Retinal pigment epithelial cell (primary cell): ENCODE measurements at regions not wholly inside any gene's neighbourhood (a gene's known extent, or its start where the extent isn't known, plus 50 kb on each side); places are given as distances from the start of the nearest gene placed in this dataset.
A peak's percentile ranks its signal among the peaks of the same experiment; 100 is the strongest.
"Not testable (repeated sequence)": the region's sequence is repeated elsewhere in the genome, so short reads cannot be mapped to it uniquely, and the experiment has no call there.

Experiments used
- DNase-seq: peaks from one replicate; pipeline ENCODE4 v3.0.0-alpha.2; 2010; ENCODE audit warnings: low read depth
- H3K4me3 ChIP-seq: 2 replicates; pipeline ENCODE4 v1.5.1; 2011; ENCODE audit warnings: mild to moderate bottlenecking, low read length, control low read depth, moderate library complexity
- CTCF ChIP-seq: conservative IDR thresholded peaks from 2 replicates; pipeline ENCODE4 v1.5.1; 2011; ENCODE audit warnings: low read depth, low read length, control low read depth, inconsistent platforms

DNA sequence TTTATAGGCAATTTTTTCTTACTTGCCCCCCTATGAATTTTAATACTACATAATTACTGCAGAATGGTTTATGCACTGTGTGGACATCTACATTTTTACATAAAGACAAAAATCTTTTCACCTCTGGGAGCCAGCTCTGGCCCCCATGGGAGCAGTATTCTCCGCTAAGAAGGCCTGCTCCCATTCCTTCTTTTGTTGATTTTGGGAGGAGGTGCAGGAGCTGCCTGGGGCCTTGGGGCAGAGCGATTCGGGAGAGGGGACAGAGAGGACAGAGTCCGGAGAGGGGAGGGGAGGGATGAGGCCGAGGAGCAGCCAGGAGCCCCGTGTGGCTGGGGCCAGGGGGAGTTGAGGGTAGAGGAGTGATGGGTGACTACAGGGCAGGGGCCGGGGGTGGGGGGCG, 452.0 kb downstream of the PREX1 start:
- H3K4me3 ChIP-seq: no peak overlapping the region
- no peak for TF ChIP-seq CTCF
- no peak for DNase-seq

DNA sequence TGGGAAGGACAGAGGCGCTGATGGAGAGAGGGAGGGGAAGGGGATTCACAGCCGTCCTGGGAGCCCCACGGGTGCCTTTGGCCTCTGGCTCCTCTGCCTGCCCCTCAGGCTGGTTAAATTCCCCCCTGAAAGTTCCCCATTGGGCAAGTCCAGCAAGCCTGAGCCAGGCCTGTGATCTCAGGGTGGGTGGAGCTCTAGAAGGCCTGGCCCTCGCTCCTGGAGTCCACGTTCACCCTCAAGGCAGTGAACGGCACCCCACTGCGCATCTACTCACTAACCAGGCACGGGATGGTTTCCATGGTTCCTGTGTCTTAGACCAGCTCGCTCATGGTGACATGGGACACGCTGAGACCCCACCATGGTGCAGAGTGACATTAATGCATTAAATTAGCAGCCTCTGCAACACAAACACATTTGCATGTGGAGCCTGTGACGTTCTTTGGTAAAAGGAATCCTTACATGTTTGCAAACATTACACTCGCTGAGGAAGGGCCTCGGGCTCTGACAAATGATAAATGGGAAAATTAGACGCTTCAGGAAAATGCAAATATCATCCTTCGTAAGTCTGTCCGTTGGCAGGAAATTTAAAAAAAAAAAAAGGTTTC, 452.7 kb downstream of the PREX1 start:
- DNase-seq: no peak
- no peak for TF ChIP-seq CTCF
- no peak overlapping the region for H3K4me3 ChIP-seq

DNA sequence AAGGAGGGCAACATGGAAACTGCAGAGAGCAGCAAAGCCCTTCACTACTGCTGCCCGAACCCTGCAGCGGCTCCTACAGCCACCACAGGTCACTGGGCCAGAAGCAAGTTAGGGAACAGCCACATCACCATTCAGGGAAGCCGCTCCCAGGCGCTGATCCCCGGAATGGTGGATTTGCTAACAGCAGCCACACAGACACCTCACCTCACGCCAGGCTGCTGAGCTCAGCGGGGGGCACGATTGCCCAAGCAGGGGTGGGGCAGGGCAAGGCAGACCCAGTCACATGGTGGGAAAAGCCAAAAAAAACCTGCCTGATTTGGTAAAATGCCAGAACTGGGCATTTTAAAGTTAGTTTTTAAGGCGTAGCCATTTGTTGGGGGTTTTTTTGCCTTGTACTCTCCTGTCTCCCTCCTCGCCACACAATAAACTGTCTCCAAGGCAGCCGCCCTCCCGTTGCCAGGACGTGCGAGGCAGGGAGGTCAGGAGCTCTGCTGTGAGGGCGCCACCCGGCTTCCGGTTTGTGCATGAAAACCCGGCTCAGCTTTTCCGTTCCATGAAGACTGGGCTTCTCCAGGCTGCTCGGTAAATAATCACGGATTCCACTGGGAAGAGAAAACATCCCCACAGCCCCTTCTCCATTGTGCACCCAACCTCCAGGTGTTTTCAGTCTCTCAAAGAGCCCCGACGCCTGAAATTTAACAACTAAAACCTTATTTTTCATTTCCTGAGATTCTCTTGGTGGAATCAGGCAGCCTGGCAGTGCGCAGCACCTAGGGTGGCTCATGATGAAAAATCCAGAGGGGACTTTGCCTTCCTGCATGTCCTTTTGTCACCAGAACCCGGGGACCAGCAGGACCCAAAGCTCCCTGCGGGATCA, 453.5 kb downstream of the PREX1 start:
- DNase-seq: peak; percentile 27
- peak overlapping the region; percentile 18 for H3K4me3 ChIP-seq
- peak; percentile 37 for TF ChIP-seq CTCF

- TF ChIP-seq CTCF: no peak
- H3K4me3 ChIP-seq: no peak overlapping the region
- DNase-seq: no peak
These were observed 454.3 kb downstream of the PREX1 start for GRCh38 chr20:48373555-48373934.

GRCh38 chr20:48372851-48373554, 454.8 kb downstream of the PREX1 start:
- not testable (repeated sequence) for DNase-seq, H3K4me3 ChIP-seq

- TF ChIP-seq CTCF: no peak
- no peak for DNase-seq
- H3K4me3 ChIP-seq: no peak overlapping the region
These were observed 456.6 kb downstream of the PREX1 start for GRCh38 chr20:48371211-48371610.

DNA sequence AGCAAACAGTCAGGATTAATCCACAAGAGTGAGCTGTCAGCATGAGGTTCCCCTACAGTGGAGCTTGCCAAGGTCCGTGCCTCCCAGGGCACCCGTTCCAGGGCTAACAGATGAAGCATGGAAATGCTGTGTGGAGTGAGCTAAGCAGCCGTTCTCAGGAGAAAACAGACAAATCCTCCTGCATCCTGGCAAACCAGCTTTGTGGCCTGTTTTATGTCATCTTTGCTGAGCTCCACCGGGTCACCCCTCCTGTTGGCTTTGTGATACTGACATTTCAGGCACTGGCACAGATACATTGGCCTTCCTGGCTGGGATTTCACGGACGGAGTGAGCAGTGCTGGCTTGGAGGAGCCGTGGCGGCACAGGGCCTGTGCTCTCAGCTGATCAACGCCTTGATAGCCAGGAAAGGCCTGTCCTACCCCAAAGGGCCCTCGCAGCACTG, 459.2 kb downstream of the PREX1 start:
- H3K4me3 ChIP-seq: not testable (repeated sequence)
- DNase-seq: peak; percentile 13

DNA sequence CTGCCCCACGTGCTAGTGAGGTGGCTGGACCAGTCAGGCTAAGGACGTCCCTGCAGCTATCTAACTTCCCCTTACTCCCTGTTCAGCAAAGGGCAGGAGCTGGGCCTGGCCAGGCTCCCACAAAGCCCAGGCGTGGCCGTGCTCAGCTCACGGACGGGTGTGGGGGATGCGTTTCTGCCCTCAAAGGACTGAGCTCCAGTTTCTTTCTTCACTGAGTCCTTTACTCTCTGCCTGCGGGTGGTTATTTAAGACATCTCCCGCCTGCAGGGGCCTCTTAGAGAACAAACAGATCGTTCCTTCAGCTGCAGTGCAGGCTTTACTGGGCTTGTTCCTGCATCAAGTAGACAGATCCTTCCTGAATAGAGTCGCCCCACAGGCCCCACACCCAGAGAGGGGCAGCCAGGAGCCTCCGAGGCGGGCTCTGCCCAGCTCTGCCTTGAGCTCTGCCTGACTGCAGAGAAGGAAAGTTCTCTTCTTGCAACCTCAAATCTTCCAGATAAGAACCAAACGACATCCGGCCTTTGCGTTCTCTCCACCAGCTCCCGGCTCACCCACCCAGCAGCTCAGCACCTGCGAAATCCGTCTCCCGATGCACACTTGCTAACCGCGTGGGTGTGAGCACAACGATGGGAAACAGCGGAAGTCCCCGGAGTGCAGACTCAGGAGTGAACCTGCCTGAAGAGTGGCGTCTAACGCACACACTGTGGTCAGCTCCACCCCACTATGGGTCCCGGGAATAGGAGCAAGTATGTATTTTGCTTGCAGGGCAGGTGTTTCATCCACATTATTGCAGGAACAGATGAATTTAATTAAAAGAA, 460.0 kb downstream of the PREX1 start:
- not testable (repeated sequence) for H3K4me3 ChIP-seq, DNase-seq
